Right lobe of liver (tissue), 4 donors: ENCODE measurements at regions not wholly inside any gene's neighbourhood (a gene's known extent, or its start where the extent isn't known, plus 50 kb on each side); places are given as distances from the start of the nearest gene placed in this dataset.

ENCODE experiments used
- POLR2A ChIP-seq: fragments of 450-650 bp; IDR thresholded peaks from one replicate; pipeline ENCODE4 v1.6.1; 2017; ENCODE audit warnings: antibody characterized with exemption, mild to moderate bottlenecking
- TF ChIP-seq, protein P1 (sequence below), 4 donors: fragments of 200-600 bp in 3 of 4; fragments of 450-650 bp in 1 of 4; IDR thresholded peaks; one replicate each; pipeline versions ENCODE4 v1.5.1 to v1.8.0; 2016 to 2022; ENCODE audit warnings: antibody characterized with exemption in 4 of 4, mild to moderate bottlenecking in 2 of 4
- donor health status: DM: no; HTN: no; CAD: no.
- donor health status: DM: no; HTN: no; CAD: no.
- donor health status: DM: no; HTN: yes; CAD: no.

DNA sequence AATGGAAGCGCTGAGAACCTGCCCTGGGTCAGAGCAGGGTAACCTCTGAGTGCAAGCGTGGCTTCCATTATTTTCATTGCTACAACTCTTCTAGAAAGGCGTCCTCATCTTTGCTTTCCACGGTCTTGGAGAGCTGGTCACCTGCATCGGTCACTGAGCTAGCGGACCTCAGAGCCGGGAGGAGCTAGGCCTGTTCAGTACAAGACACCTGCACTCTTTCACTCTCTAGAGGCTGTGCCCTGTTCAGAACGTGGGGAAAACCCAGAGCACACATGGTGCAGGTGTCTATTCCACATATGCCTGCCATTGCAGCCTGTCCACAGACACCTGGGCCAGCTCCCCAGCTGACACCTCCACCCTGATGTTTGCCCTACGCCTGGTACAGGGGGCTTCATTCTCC lies 147.8 kb upstream of the IRX2 start:
- TF ChIP-seq, protein P1, sequence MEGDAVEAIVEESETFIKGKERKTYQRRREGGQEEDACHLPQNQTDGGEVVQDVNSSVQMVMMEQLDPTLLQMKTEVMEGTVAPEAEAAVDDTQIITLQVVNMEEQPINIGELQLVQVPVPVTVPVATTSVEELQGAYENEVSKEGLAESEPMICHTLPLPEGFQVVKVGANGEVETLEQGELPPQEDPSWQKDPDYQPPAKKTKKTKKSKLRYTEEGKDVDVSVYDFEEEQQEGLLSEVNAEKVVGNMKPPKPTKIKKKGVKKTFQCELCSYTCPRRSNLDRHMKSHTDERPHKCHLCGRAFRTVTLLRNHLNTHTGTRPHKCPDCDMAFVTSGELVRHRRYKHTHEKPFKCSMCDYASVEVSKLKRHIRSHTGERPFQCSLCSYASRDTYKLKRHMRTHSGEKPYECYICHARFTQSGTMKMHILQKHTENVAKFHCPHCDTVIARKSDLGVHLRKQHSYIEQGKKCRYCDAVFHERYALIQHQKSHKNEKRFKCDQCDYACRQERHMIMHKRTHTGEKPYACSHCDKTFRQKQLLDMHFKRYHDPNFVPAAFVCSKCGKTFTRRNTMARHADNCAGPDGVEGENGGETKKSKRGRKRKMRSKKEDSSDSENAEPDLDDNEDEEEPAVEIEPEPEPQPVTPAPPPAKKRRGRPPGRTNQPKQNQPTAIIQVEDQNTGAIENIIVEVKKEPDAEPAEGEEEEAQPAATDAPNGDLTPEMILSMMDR (IDR thresholded peaks at IDR 0.05): no peak
- TF ChIP-seq POLR2A: no peak
